ENCODE measurements at regions not wholly inside any gene's neighbourhood (a gene's known extent, or its start where the extent isn't known, plus 50 kb on each side); places are given as distances from the start of the nearest gene placed in this dataset.

- no peak overlapping the region for H3K4me3 ChIP-seq (ENCODE audit: low read length)
- TF ChIP-seq CTCF (IDR thresholded peaks at IDR 0.05; ENCODE audit: insufficient read depth, low read depth, low read length, missing control alignments) = no peak
- DNase-seq (ENCODE audit: low read depth) = no peak
Measured at GRCh38 chr2:173625315-173625714, 270.6 kb downstream of the CDCA7 start.

- H3K4me3 ChIP-seq (ENCODE audit: low read length) = no peak overlapping the region
- no peak for TF ChIP-seq CTCF (IDR thresholded peaks at IDR 0.05; ENCODE audit: insufficient read depth, low read depth, low read length, missing control alignments)
- DNase-seq (ENCODE audit: low read depth) = no peak
Measured at GRCh38 chr2:173629076-173629475, 274.4 kb downstream of the CDCA7 start.

- TF ChIP-seq CTCF (IDR thresholded peaks at IDR 0.05; ENCODE audit: insufficient read depth, low read depth, low read length, missing control alignments) = no peak
- no peak overlapping the region for H3K4me3 ChIP-seq (ENCODE audit: low read length)
- DNase-seq (ENCODE audit: low read depth) = no peak
Measured at GRCh38 chr2:173630425-173631126, 275.9 kb downstream of the CDCA7 start.

- no peak for DNase-seq (ENCODE audit: low read depth)
- no peak for TF ChIP-seq CTCF (IDR thresholded peaks at IDR 0.05; ENCODE audit: insufficient read depth, low read depth, low read length, missing control alignments)
- H3K4me3 ChIP-seq (ENCODE audit: low read length) = no peak overlapping the region
Measured at GRCh38 chr2:173631127-173631460, 276.4 kb downstream of the CDCA7 start.

GRCh38 chr2:173644146-173644545, 289.5 kb downstream of the CDCA7 start:
- DNase-seq (ENCODE audit: low read depth) = peak; percentile 74
- TF ChIP-seq CTCF (IDR thresholded peaks at IDR 0.05; ENCODE audit: insufficient read depth, low read depth, low read length, missing control alignments) = no peak
- no peak overlapping the region for H3K4me3 ChIP-seq (ENCODE audit: low read length)

- H3K4me3 ChIP-seq (ENCODE audit: low read length) = no peak overlapping the region
- DNase-seq (ENCODE audit: low read depth) = no peak
- TF ChIP-seq CTCF (IDR thresholded peaks at IDR 0.05; ENCODE audit: insufficient read depth, low read depth, low read length, missing control alignments) = no peak
Measured at GRCh38 chr2:173647681-173648311, 293.1 kb downstream of the CDCA7 start.

- TF ChIP-seq CTCF (IDR thresholded peaks at IDR 0.05; ENCODE audit: insufficient read depth, low read depth, low read length, missing control alignments) = no peak
- no peak overlapping the region for H3K4me3 ChIP-seq (ENCODE audit: low read length)
- no peak for DNase-seq (ENCODE audit: low read depth)
Measured at GRCh38 chr2:173648816-173649215, 294.1 kb downstream of the CDCA7 start.

All from epithelial cell of esophagus (primary cell).